Smooth muscle cell (in vitro differentiated cells): ENCODE measurements at regions not wholly inside any gene's neighbourhood (a gene's known extent, or its start where the extent isn't known, plus 50 kb on each side); places are given as distances from the start of the nearest gene placed in this dataset.

Source experiments
- DNase-seq: peaks from one replicate; lab custom pipeline; 2025; ENCODE audit not compliant: unreplicated experiment; lab: John Stamatoyannopoulos, UW
- H2AFZ ChIP-seq: fragments of 200-600 bp; sonication (generic); 2 replicates; pipeline ENCODE4 v1.6.0; 2016; ENCODE audit warnings: antibody characterized with exemption, low read depth, mild to moderate bottlenecking
- H3F3A ChIP-seq: fragments of 200-600 bp; sonication (generic); 2 replicates; pipeline ENCODE4 v1.6.0; 2017; ENCODE audit warnings: antibody characterized with exemption, low read depth
- H3K27ac ChIP-seq: fragments of 200-600 bp; sonication (generic); 2 replicates; pipeline ENCODE4 v1.5.1; 2016; ENCODE audit warnings: low read depth, mild to moderate bottlenecking
- H3K27me3 ChIP-seq: fragments of 200-600 bp; sonication (generic); 2 replicates; pipeline ENCODE4 v1.6.1; 2016; ENCODE audit warnings: low read depth, mild to moderate bottlenecking
- H3K36me3 ChIP-seq: fragments of 200-600 bp; sonication (generic); 2 replicates; pipeline ENCODE4 v1.5.1; 2016; ENCODE audit warnings: low read depth
- H3K4me1 ChIP-seq: fragments of 200-600 bp; sonication (generic); 2 replicates; pipeline ENCODE4 v1.5.1; 2016; ENCODE audit warnings: low read depth
- H3K4me2 ChIP-seq: fragments of 200-600 bp; sonication (generic); 2 replicates; pipeline ENCODE4 v1.6.0; 2016; ENCODE audit warnings: mild to moderate bottlenecking
- H3K4me3 ChIP-seq: fragments of 200-600 bp; sonication (generic); 2 replicates; pipeline ENCODE4 v1.5.1; 2016; ENCODE audit warnings: mild to moderate bottlenecking
- H3K79me2 ChIP-seq: fragments of 200-600 bp; sonication (generic); 2 replicates; pipeline ENCODE4 v1.6.0; 2016; ENCODE audit warnings: low read depth, mild to moderate bottlenecking
- H3K9ac ChIP-seq: fragments of 200-600 bp; sonication (generic); 2 replicates; pipeline ENCODE4 v1.6.0; 2016; ENCODE audit warnings: low read depth
- H3K9me3 ChIP-seq: fragments of 200-600 bp; sonication (generic); replicated peaks from 2 replicates; pipeline ENCODE4 v1.5.1; 2016; ENCODE audit warnings: low read depth
- H4K20me1 ChIP-seq: fragments of 200-600 bp; sonication (generic); 2 replicates; pipeline ENCODE4 v1.6.0; 2016; ENCODE audit warnings: low read depth
- CTCF ChIP-seq: fragments of 200-600 bp; sonication (generic); IDR thresholded peaks from 2 replicates; pipeline ENCODE4 v1.5.1; 2017; ENCODE audit warnings: borderline replicate concordance, mild to moderate bottlenecking, antibody characterized with exemption; ENCODE audit not compliant: insufficient read depth, poor library complexity, severe bottlenecking
- WGBS: methylation state at CpG from one replicate; pipeline ENCODE4 v1.1.7; 2016; ENCODE audit warnings: low lambda C conversion rate; 5-methylcytosine and 5-hydroxymethylcytosine counted together

DNA sequence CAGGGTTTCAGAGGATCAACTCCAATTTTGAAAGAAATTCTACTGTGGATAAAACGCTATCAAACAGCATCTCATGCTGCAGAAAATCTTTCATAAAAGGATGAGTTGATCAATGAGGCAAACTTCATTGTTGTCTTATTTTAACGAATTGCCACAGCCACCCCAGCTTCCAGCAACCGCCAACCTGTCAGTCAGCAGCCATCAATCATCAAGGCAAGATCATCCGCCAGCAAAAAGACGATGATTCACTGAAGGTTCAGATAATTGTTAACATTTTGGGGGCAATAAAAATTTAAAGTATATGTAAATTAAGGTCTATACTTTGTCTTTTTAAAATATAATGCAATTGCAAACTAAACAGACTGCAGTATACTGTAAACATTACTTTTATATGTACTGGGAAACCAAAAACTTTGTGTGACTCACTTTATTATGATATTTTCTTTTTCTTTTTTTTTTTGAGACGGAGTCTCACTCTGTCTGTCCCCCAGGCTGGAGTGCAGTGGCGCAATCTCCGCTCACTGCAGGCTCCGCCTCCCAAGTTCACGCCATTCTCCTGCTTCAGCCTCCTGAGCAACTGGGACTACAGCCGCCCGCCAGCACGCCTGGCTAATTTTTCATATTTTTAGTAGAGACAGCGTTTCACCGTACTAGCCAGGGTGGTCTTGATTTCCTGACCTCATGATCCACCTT, 155.3 kb upstream of the SYN3 start:
- Histone ChIP-seq H3F3A (no peaks in the 10 kb centered on the region), H4K20me1 (no peaks in the 10 kb centered on the region), H2AFZ (no peak overlapping the region), H3K4me2 (no peak overlapping the region), H3K4me1 (no peaks in the 10 kb centered on the region), H3K79me2 (no peaks in the 10 kb centered on the region), H3K9ac (no peak overlapping the region), H3K27ac (no peak overlapping the region), H3K36me3 (no peaks in the 10 kb centered on the region), H3K4me3 (no peak overlapping the region), H3K27me3 (peaks cover 8% of the 10 kb centered on the region), H3K9me3 (no peaks in the 10 kb centered on the region)
- WGBS: 86% methylated on average over 15 of the region's 15 CpGs
- no peak for TF ChIP-seq CTCF
- DNase-seq: no peak

DNA sequence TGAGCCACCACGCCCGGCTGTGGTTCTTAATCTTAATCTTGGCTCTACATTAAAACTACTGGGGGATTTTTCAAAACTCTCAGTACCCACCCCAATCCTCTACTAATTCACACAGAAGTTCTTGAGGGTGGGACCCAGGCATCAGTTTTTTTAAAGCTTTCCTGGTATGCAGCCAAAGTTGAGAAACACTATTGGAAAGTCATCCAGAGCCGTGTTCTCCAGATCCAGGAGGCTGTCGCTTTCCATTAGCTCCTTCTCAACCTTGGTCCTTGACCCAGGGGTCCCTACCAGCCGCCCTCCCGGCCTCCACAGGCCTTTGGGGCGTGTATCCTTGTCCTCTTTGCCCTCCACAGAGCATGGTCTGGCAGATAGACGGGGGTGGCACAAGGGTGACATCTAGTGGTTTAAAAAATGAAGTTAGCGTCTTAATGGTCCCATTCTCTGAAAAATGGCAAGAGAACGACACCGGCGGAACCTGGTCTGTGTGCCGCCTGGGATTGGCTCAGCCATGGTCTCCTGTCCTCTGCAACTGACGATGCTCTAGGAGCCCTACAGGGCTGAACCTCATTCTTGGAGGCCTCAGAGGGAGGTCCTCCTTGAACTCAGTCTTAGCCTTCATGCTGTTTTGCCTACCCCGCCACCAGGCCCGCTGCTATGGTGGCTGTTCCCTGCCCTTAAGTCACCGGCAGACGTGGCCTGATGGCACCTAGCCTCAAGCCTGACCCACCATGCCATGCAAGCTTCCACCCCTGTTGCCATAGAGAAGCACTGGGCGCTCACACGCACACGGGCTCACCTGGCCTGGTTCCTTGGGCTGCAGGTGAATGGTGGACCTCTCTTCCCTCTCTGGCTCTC, 152.0 kb upstream of the SYN3 start:
- Histone ChIP-seq H4K20me1 (no peaks in the 10 kb centered on the region), H3K4me1 (no peaks in the 10 kb centered on the region), H3K9me3 (no peaks in the 10 kb centered on the region), H3F3A (no peaks in the 10 kb centered on the region), H3K36me3 (no peaks in the 10 kb centered on the region), H3K27me3 (peaks cover 41% of the 10 kb centered on the region), H2AFZ (no peak overlapping the region), H3K27ac (no peak overlapping the region), H3K4me3 (no peak overlapping the region), H3K4me2 (no peak overlapping the region), H3K79me2 (no peaks in the 10 kb centered on the region), H3K9ac (no peak overlapping the region)
- DNase-seq: no peak
- WGBS: 52% methylated on average over 21 of the region's 21 CpGs
- peak; percentile 54 for TF ChIP-seq CTCF

DNA sequence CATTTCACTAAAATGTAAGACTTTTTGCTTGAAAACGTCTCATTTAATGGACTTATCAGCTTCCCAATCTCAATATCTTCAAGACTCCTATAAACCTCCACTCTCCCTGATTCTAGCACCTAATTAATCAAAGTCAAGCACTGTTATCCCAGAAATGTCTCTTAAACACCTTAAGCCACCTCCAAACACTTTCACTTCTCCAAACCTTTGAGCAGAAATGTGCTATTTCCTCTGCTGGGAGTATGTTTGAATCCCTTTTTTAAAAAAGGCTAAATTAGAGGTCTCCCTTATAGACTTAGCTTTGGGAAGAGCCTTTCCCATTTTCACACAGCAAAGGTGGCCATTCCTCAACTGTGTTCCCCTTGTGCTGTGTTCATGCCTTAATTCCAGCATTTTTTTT, 146.2 kb upstream of the SYN3 start:
- TF ChIP-seq CTCF: no peak
- H2AFZ ChIP-seq: no peak overlapping the region
- 20% methylated on average over 1 of the region's 1 CpG for WGBS
- H3K27ac ChIP-seq: no peak overlapping the region
- peaks cover 4% of the 10 kb centered on the region for H3K4me1 ChIP-seq
- no peaks in the 10 kb centered on the region for H3K79me2 ChIP-seq
- no peaks in the 10 kb centered on the region for H3F3A ChIP-seq
- no peak overlapping the region for H3K4me3 ChIP-seq
- peaks cover 77% of the 10 kb centered on the region for H3K27me3 ChIP-seq
- no peak for DNase-seq
- no peak overlapping the region for H3K9ac ChIP-seq
- no peaks in the 10 kb centered on the region for H3K9me3 ChIP-seq
- no peaks in the 10 kb centered on the region for H4K20me1 ChIP-seq
- no peak overlapping the region for H3K4me2 ChIP-seq
- H3K36me3 ChIP-seq: no peaks in the 10 kb centered on the region
